NOMO-1 treated with DMSO at 0.1 percent for 48 hours (cell line): ENCODE measurements at regions not wholly inside any gene's neighbourhood (a gene's known extent, or its start where the extent isn't known, plus 50 kb on each side); places are given as distances from the start of the nearest gene placed in this dataset.
"Not testable (repeated sequence)": the region's sequence is repeated elsewhere in the genome, so short reads cannot be mapped to it uniquely, and the experiment has no call there.

Experiments
- DNase-seq: peaks from one replicate; lab custom pipeline; 2025; ENCODE audit not compliant: unreplicated experiment; lab: John Stamatoyannopoulos, UW

DNA sequence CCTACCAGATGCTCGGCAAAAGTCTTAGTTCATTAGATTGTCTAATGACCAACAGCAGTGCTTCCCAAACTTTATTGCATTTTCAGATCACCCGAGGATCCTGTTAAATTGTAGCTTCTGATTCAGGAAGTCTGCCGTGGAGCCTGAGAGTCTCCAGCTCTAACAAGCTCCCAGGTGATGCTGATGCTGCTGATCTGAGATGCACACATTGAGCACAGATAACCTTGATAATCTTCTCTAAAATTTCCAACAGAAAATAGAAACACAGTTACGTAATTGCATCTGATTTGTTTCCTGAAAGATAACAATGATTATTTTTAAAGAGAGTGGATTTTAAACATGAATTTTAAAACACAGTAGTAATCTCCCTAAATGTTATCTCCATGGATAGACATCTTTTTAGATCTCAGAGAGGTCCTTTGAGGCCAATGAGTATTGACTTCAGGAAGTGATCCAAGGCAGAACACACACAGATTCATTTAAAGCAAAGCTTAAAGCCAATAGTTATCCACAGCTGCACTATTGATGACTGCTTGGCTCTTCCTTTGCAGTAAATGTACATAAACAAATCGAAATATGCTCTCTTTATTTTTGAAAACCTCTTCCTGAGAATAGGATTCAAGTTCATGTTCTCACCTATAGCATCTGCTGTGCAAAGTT, 122.8 kb upstream of the TNPO1 start:
- no peak for DNase-seq

GRCh38 chr5:72692651-72693442, 123.6 kb upstream of the TNPO1 start:
- DNase-seq, result no peak

DNA sequence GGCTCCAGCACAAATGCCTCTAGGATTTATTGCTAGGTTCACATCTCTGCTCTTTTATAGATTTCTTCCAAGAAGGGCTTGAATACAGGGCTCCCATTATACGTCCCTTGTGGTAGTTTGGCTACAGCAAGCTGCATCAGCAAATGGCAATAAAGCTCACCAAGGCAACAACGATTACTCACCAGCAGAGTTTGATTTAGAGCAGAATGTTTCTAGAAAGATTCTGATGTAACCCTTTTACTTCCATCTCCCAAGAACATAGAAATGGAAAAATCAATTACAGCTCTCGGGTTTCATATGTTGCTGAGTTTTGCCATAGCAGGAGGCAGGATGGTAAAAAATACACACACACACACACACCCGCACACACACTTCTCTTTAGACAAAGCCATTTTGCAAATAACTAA, 124.2 kb upstream of the TNPO1 start:
- no peak for DNase-seq

DNA sequence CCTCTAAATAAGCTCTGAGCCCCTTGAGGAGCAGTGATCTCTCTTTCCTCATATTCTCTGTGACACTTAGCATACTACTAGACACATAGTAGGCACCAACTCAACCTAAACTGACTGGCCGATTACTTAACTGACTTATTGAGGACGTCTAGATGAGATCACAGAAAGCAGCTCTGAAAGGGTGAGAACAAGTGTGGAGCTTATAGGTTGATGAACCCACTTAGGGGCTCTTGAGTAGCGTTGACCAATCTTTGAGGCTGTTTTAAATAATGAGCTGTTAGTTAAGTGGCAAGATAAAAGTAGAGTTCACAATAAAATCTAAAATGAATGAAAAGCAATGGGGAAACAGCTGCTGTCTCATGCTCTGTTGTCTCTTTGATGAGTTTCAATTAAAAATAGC, 124.7 kb upstream of the TNPO1 start:
- DNase-seq, result no peak

GRCh38 chr5:72688916-72689315, 127.5 kb upstream of the TNPO1 start:
- no peak for DNase-seq

GRCh38 chr5:72687288-72687687, 129.2 kb upstream of the TNPO1 start:
- DNase-seq, result no peak

GRCh38 chr5:72682561-72682960, 133.9 kb upstream of the TNPO1 start:
- no peak for DNase-seq

DNA sequence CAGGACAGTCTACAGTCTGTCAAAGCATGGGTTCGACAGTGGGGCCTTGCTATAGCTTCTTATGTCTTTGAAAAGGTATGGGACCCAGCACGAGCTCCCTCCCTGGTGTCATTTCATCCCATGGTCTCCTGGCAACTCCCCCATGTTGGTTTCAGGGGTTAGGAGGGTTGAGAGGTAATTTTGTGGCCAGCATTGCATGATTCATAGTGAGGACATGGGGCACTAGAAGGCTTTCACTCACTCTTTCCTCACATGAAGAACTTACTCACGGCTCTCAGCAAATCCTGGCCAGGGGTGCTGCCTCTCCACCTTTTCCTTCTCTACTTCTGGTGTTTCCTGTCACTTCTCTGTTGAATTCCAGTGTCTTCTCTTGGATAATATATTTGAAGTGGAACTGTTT, 134.7 kb upstream of the TNPO1 start:
- no peak for DNase-seq

DNA sequence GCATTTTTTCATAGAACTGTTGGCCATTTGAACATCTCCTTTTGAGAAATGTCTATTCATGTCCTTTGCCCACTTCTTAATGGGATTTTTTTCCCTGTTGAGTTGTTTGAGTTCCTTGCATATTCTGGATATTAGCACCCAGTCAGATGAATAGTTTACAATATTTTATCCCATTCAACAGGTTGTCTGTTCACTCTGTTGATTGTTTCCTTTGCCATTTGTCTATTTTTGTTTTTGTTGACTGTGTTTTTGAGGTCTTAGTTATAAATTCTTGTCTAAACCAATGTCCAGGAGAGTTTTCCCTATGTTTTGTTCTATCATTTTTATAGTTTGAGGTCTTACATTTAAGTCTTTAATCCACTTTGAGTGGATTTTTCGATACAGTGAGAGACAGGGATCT, 139.0 kb upstream of the TNPO1 start:
- no peak for DNase-seq

DNA sequence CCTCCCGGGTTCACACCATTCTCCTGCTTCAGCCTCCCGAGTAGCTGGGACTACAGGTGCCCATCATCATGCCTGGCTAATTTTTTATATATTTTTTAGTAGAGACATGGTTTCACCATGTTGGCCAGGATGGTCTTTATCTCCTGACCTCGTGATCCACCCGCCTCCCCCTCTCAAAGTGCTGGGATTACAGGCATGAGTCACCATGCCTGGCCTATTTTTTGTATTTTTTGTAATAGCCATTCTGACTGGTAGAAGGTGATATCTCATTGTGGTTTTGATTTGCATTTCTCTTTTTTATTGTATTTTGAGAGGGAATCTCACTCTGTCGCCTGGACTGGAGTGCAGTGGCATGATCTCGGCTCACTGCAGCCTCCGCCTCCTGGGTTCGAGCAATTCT, 139.6 kb upstream of the TNPO1 start:
- DNase-seq, result not testable (repeated sequence)

- no peak for DNase-seq
These were observed 142.8 kb upstream of the TNPO1 start for GRCh38 chr5:72673623-72674022.

- DNase-seq, result no peak
These were observed 143.3 kb upstream of the TNPO1 start for GRCh38 chr5:72673180-72673579.

GRCh38 chr5:72667708-72668107, 148.8 kb upstream of the TNPO1 start:
- no peak for DNase-seq

DNA sequence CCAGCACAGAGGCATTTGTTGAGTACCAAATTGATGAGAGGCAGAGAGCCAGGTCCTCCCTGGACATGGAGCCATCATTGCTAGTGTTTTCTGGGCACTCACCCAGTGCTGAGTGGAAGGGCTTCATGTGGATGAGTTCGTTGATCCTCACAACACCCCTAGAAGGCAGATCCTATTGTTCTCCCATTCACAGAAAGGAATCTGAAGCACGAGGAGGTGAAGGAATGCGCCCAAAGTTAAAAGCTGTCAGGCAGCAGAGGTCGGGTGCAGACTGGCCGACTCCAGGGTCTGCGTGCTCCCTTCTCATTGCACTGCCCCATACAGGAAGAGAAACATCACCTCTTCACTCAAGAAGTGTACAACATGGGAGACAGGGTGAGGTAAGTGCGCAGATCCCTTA, 153.5 kb upstream of the TNPO1 start:
- DNase-seq, result no peak

GRCh38 chr5:72662305-72662704, 154.2 kb upstream of the TNPO1 start:
- no peak for DNase-seq

DNA sequence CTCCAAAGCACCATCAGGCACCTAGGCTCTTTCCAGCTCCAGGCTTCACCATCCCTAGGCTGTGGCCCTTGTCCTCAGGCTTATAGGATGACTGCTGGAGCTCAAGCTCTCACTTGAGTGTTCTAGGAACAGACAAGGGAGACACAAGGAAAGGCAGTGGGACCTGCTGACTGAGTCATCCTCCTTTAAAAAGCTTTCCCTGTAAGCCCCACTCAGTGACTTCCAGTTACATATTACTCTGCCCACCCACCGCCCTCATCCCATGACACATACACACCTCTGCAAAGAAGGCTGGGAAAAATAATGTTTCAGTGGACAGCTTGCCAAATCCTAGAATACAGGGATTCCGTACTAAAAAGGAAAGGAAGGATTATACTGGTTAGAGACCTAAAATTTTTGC, 154.2 kb upstream of the ZNF366 start:
- no peak for DNase-seq

GRCh38 chr5:72659726-72660125, 152.5 kb upstream of the ZNF366 start:
- no peak for DNase-seq

DNA sequence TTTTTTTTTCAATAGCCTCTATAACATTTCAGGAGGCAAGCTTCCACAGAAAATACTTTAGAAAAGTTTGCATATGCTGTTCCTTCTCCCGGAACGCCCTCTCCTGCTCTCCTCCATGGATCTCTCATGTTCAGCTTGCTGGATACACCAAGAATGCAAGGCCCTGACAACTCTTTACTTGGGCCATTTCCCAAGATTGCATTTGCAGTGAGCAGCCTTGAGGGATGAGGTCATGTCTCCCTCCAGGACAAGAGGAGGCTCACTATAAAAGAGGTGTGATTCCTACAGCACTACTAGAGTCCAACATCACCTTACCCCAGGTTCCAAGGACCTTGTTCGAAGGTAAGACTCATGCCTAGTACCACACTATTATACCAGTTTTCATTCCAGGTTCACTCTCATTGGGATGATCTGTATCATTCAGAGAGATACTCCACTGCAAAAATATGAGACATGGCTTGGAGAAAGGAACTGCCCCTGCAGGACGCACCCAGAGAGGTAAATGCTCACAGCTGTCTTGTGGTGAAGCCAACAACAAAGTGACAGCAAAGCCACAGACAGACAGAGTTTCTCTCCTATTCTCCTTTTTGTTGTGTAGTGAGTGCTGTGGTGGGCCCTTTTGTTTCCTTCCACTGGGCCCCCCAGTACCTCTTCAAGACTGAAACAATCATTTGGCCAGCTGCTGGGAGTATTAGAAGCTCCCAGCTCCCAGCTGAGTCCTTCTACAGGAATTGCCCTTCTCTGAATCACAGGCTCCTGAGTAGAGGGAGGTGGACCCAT, 151.7 kb upstream of the ZNF366 start:
- DNase-seq, result no peak

DNA sequence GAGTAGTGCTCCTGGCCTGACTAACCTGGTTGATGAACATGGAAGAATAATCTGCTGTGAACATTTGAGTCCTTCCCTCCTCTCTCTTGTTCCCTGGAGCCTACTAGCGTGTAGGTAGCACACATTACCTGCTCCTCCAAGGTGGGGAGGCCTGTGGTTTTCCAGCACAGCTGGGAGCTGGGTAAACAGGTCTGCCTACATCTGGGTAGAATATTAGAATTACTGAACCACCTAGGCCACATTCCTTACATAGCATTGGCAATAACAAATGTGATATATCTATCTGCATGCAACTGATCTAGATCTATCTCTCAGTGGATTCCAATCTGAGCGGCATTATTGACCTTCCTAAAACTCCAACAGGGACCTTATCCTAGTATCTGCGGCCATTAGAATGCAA, 151.0 kb upstream of the ZNF366 start:
- no peak for DNase-seq

GRCh38 chr5:72656756-72657513, 149.7 kb upstream of the ZNF366 start:
- no peak for DNase-seq

DNA sequence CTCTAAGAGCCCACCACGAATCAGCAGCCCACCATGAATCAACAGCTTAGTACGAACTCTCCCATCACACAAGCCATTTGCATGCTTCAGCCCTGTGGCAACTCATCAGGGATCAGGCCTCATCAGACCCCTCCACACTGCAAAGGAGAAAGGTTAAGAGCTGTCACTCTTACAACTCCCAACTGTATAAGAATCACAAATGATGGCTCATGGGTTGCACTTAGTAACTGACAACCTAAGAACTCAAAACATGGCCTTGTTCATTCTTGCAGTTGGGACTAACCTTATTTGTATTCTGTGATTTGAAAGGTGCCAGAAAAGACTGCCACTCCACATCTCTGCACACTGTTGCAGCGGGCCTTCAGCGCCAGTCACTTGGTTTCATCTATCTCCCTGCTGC, 149.1 kb upstream of the ZNF366 start:
- no peak for DNase-seq
